ENCODE measurements at regions not wholly inside any gene's neighbourhood (a gene's known extent, or its start where the extent isn't known, plus 50 kb on each side); places are given as distances from the start of the nearest gene placed in this dataset.

- Histone ChIP-seq H3K9ac (ENCODE audit: low read length) (no peak overlapping the region), H3K9me2 (replicated peaks; ENCODE audit: low read length) (no peaks in the 10 kb centered on the region), H3K27ac (ENCODE audit: low read length) (no peak overlapping the region), H3K79me2 (ENCODE audit: low read length) (peaks cover 43% of the 10 kb centered on the region), H3K4me2 (ENCODE audit: low read length) (no peak overlapping the region), H4K20me1 (ENCODE audit: low read length) (no peaks in the 10 kb centered on the region), H3K4me3 (ENCODE audit: low read length) (no peak overlapping the region), H3F3A (ENCODE audit: low read length, unreplicated experiment) (peaks cover 4% of the 10 kb centered on the region), H2AFZ (ENCODE audit: low read length) (no peak overlapping the region), H3K36me3 (ENCODE audit: low read depth, low read length) (no peaks in the 10 kb centered on the region), H3K4me1 (ENCODE audit: insufficient read depth, low read length) (peaks cover 10% of the 10 kb centered on the region), H3K9me3 (ENCODE audit: low read length) (no peaks in the 10 kb centered on the region), H3K27me3 (ENCODE audit: low read length) (no peaks in the 10 kb centered on the region)
- ATAC-seq (no peak), DNase-seq (no peak)
- no TSS peak for BruUV-seq (replicated peaks)
- CTCF ChIA-PET: no interaction called here
- intact Hi-C loops (cut with micrococcal nuclease): no loop called here
- TF ChIP-seq EZH2phosphoT487 (IDR thresholded peaks at IDR 0.05; ENCODE audit: borderline replicate concordance, low read length): no peak
- TF ChIP-seq EZH2 (IDR thresholded peaks at IDR 0.05; ENCODE audit: low read length, unreplicated experiment): no peak
- TF ChIP-seq CTCF (conservative IDR thresholded peaks at IDR 0.05; ENCODE audit: low read depth, low read length): no peak
- POLR2A ChIA-PET (ENCODE audit: unreplicated experiment): interaction anchor here (0.7 kb wide), 1 partner anchor 20 kb away, joined by 3 read pairs; no protein-coding TSS in a partner anchor
Observed at GRCh38 chr19:46945694-46946489, 73.7 kb upstream of the NPAS1 start.

GRCh38 chr19:46946611-46947238 is 72.9 kb upstream of the NPAS1 start:
- BruUV-seq (replicated peaks): no TSS peak
- TF ChIP-seq CTCF (conservative IDR thresholded peaks at IDR 0.05; ENCODE audit: low read depth, low read length): no peak
- TF ChIP-seq EZH2phosphoT487 (IDR thresholded peaks at IDR 0.05; ENCODE audit: borderline replicate concordance, low read length): no peak
- TF ChIP-seq EZH2 (IDR thresholded peaks at IDR 0.05; ENCODE audit: low read length, unreplicated experiment): no peak
- peaks cover 15% of the 10 kb centered on the region for H3K4me1 ChIP-seq (ENCODE audit: insufficient read depth, low read length)
- H3K9ac ChIP-seq (ENCODE audit: low read length): no peak overlapping the region
- H3K27ac ChIP-seq (ENCODE audit: low read length): no peak overlapping the region
- ChIA-PET CTCF (no interaction called here), POLR2A (ENCODE audit: unreplicated experiment) (no interaction called here)
- H3F3A ChIP-seq (ENCODE audit: low read length, unreplicated experiment): peaks cover 5% of the 10 kb centered on the region
- no peaks in the 10 kb centered on the region for H3K36me3 ChIP-seq (ENCODE audit: low read depth, low read length)
- no peak overlapping the region for H2AFZ ChIP-seq (ENCODE audit: low read length)
- H3K9me3 ChIP-seq (ENCODE audit: low read length): no peaks in the 10 kb centered on the region
- no peak for DNase-seq
- H4K20me1 ChIP-seq (ENCODE audit: low read length): no peaks in the 10 kb centered on the region
- no peak for ATAC-seq
- no peaks in the 10 kb centered on the region for H3K9me2 ChIP-seq (replicated peaks; ENCODE audit: low read length)
- H3K27me3 ChIP-seq (ENCODE audit: low read length): no peaks in the 10 kb centered on the region
- intact Hi-C loops (cut with micrococcal nuclease): no loop called here
- H3K4me2 ChIP-seq (ENCODE audit: low read length): no peak overlapping the region
- peaks cover 43% of the 10 kb centered on the region for H3K79me2 ChIP-seq (ENCODE audit: low read length)
- no peak overlapping the region for H3K4me3 ChIP-seq (ENCODE audit: low read length)

- peaks cover 5% of the 10 kb centered on the region for H3F3A ChIP-seq (ENCODE audit: low read length, unreplicated experiment)
- DNase-seq (no peak), ATAC-seq (no peak)
- peaks cover 25% of the 10 kb centered on the region for H3K4me1 ChIP-seq (ENCODE audit: insufficient read depth, low read length)
- no peak overlapping the region for H3K9ac ChIP-seq (ENCODE audit: low read length)
- H3K9me3 ChIP-seq (ENCODE audit: low read length): no peaks in the 10 kb centered on the region
- no peaks in the 10 kb centered on the region for H3K9me2 ChIP-seq (replicated peaks; ENCODE audit: low read length)
- no peaks in the 10 kb centered on the region for H3K36me3 ChIP-seq (ENCODE audit: low read depth, low read length)
- no TSS peak for BruUV-seq (replicated peaks)
- H4K20me1 ChIP-seq (ENCODE audit: low read length): no peaks in the 10 kb centered on the region
- CTCF ChIA-PET: no interaction called here
- POLR2A ChIA-PET (ENCODE audit: unreplicated experiment): no interaction called here
- no peaks in the 10 kb centered on the region for H3K27me3 ChIP-seq (ENCODE audit: low read length)
- TF ChIP-seq CTCF (conservative IDR thresholded peaks at IDR 0.05; ENCODE audit: low read depth, low read length): no peak
- TF ChIP-seq EZH2 (IDR thresholded peaks at IDR 0.05; ENCODE audit: low read length, unreplicated experiment): no peak
- TF ChIP-seq EZH2phosphoT487 (IDR thresholded peaks at IDR 0.05; ENCODE audit: borderline replicate concordance, low read length): no peak
- no peak overlapping the region for H2AFZ ChIP-seq (ENCODE audit: low read length)
- no peak overlapping the region for H3K4me2 ChIP-seq (ENCODE audit: low read length)
- no peak overlapping the region for H3K27ac ChIP-seq (ENCODE audit: low read length)
- no peak overlapping the region for H3K4me3 ChIP-seq (ENCODE audit: low read length)
- intact Hi-C loops (cut with micrococcal nuclease): no loop called here
- peaks cover 51% of the 10 kb centered on the region for H3K79me2 ChIP-seq (ENCODE audit: low read length)
Observed at GRCh38 chr19:46947866-46948265, 71.8 kb upstream of the NPAS1 start.

Data from PC-3 (cell line).